ENCODE measurements at regions not wholly inside any gene's neighbourhood (a gene's known extent, or its start where the extent isn't known, plus 50 kb on each side); places are given as distances from the start of the nearest gene placed in this dataset.
"Not testable (repeated sequence)": the region's sequence is repeated elsewhere in the genome, so short reads cannot be mapped to it uniquely, and the experiment has no call there.

- peaks cover 0 to 6% (median 0%) of the 10 kb centered on the region in 3 donors for H3K9me3 ChIP-seq
- intact Hi-C loops (cut with DNase I) = no loop called here
- no peaks in the 10 kb centered on the region for H3K4me1 ChIP-seq
- ATAC-seq (no peak), DNase-seq (no peak)
- no peaks in the 10 kb centered on the region for H3K36me3 ChIP-seq (replicated peaks in 1 of 2; ENCODE audit: insufficient read depth in 1 of 2, low read depth in 2 of 2)
- 28 to 34% methylated on average over 1 of the region's 1 CpG for WGBS, 2 donors
- H3K27ac ChIP-seq = no peak overlapping the region
- TF ChIP-seq POLR2A (IDR thresholded peaks at IDR 0.05) (no peak), CTCF (IDR thresholded peaks at IDR 0.05) (no peak)
- no peak overlapping the region for H3K4me3 ChIP-seq
- H3K27me3 ChIP-seq = no peaks in the 10 kb centered on the region
Measured at GRCh38 chr14:28820677-28821076, 54.1 kb downstream of the FOXG1 start.

- Histone ChIP-seq H3K27me3 (no peaks in the 10 kb centered on the region), H3K9me3 (peaks cover 0 to 6% (median 0%) of the 10 kb centered on the region in 3 donors), H3K36me3 (replicated peaks in 1 of 2; ENCODE audit: insufficient read depth in 1 of 2, low read depth in 2 of 2) (no peaks in the 10 kb centered on the region), H3K27ac (no peak overlapping the region), H3K4me3 (no peak overlapping the region), H3K4me1 (no peaks in the 10 kb centered on the region)
- no peak for DNase-seq
- intact Hi-C loops (cut with DNase I) = no loop called here
- no peak for ATAC-seq
- TF ChIP-seq CTCF (IDR thresholded peaks at IDR 0.05) = no peak
Measured at GRCh38 chr14:28821993-28822392, 55.4 kb downstream of the FOXG1 start.

- WGBS, 2 donors = 58 to 80% methylated on average over 1 of the region's 1 CpG
- no peak for ATAC-seq
- no peak for TF ChIP-seq CTCF (IDR thresholded peaks at IDR 0.05)
- no peak for TF ChIP-seq POLR2A (IDR thresholded peaks at IDR 0.05)
Measured at GRCh38 chr14:28823245-28823644, 56.7 kb downstream of the FOXG1 start.

GRCh38 chr14:28830115-28830534 lies 63.5 kb downstream of the FOXG1 start:
- intact Hi-C loops (cut with DNase I) = no loop called here
- H3K9me3 ChIP-seq = no peaks in the 10 kb centered on the region
- H3K27me3 ChIP-seq = no peaks in the 10 kb centered on the region
- DNase-seq (no peak), ATAC-seq (no peak)
- H3K27ac ChIP-seq = no peak overlapping the region
- no peak overlapping the region for H3K4me3 ChIP-seq
- no peak for TF ChIP-seq CTCF (IDR thresholded peaks at IDR 0.05)
- TF ChIP-seq POLR2A (IDR thresholded peaks at IDR 0.05) = no peak
- no peaks in the 10 kb centered on the region for H3K4me1 ChIP-seq
- no peaks in the 10 kb centered on the region for H3K36me3 ChIP-seq (replicated peaks in 1 of 2; ENCODE audit: insufficient read depth in 1 of 2, low read depth in 2 of 2)
- WGBS, 2 donors = 88 to 90% methylated on average over 22 of the region's 22 CpGs

More at GRCh38 chr14:28823245-28823644, 56.7 kb downstream of the FOXG1 start:
- no peak overlapping the region for H3K4me3 ChIP-seq
- H3K9me3 ChIP-seq = peaks cover 0 to 6% (median 0%) of the 10 kb centered on the region in 3 donors
- H3K36me3 ChIP-seq (replicated peaks in 1 of 2; ENCODE audit: insufficient read depth in 1 of 2, low read depth in 2 of 2) = no peaks in the 10 kb centered on the region
- H3K4me1 ChIP-seq = no peaks in the 10 kb centered on the region
- intact Hi-C loops (cut with DNase I) = no loop called here
- no peaks in the 10 kb centered on the region for H3K27me3 ChIP-seq
- no peak overlapping the region for H3K27ac ChIP-seq
- no peak for DNase-seq

- 51 to 55% methylated on average over 3 of the region's 3 CpGs for WGBS, 2 donors
- no peak overlapping the region for H3K27ac ChIP-seq
- TF ChIP-seq CTCF (IDR thresholded peaks at IDR 0.05) (no peak), POLR2A (IDR thresholded peaks at IDR 0.05) (no peak)
- H3K4me3 ChIP-seq = no peak overlapping the region
- DNase-seq (no peak), ATAC-seq (no peak)
- H3K4me1 ChIP-seq = no peaks in the 10 kb centered on the region
- no peaks in the 10 kb centered on the region for H3K9me3 ChIP-seq
- no peaks in the 10 kb centered on the region for H3K36me3 ChIP-seq (replicated peaks in 1 of 2; ENCODE audit: insufficient read depth in 1 of 2, low read depth in 2 of 2)
- intact Hi-C loops (cut with DNase I) = no loop called here
- H3K27me3 ChIP-seq = no peaks in the 10 kb centered on the region
Measured at GRCh38 chr14:28831126-28831525, 64.5 kb downstream of the FOXG1 start.

- H3K9me3 ChIP-seq; H3K27ac ChIP-seq; H3K36me3 ChIP-seq (replicated peaks in 1 of 2; ENCODE audit: insufficient read depth in 1 of 2, low read depth in 2 of 2); ATAC-seq; H3K27me3 ChIP-seq; intact Hi-C loops (cut with DNase I); H3K4me1 ChIP-seq; DNase-seq; H3K4me3 ChIP-seq: not testable (repeated sequence)
- 54 to 63% methylated on average over 5 of the region's 5 CpGs for WGBS, 2 donors
Measured at GRCh38 chr14:28842569-28842968, 76.0 kb downstream of the FOXG1 start.
